Peyer's patch (tissue), 4 donors: ENCODE measurements at regions not wholly inside any gene's neighbourhood (a gene's known extent, or its start where the extent isn't known, plus 50 kb on each side); places are given as distances from the start of the nearest gene placed in this dataset.

Source experiments
- DNase-seq, 3 donors: peaks; one replicate each; pipeline ENCODE4 v3.0.0-alpha.2; 2017 to 2019
- H3K27ac ChIP-seq, 4 donors: fragments of 200-600 bp; sonication (generic); one replicate each; pipeline ENCODE4 v1.5.1; 2016 to 2019
- H3K27me3 ChIP-seq, 2 donors: fragments of 200-600 bp; sonication (generic); one replicate each; pipeline ENCODE4 v1.5.1; 2019
- H3K36me3 ChIP-seq, 3 donors: fragments of 200-600 bp; sonication (generic); one replicate each; pipeline ENCODE4 v1.5.1; 2016 to 2019
- H3K4me1 ChIP-seq, 4 donors: fragments of 200-600 bp; sonication (generic); one replicate each; pipeline ENCODE4 v1.5.1; 2016 to 2019
- H3K4me3 ChIP-seq, 4 donors: fragments of 200-600 bp; sonication (generic); 1 replicate in 3 of 4; 2 replicates in 1 of 4; pipeline ENCODE4 v1.5.1; 2016 to 2019; ENCODE audit warnings: mild to moderate bottlenecking in 1 of 4
- H3K9me3 ChIP-seq, 4 donors: fragments of 200-600 bp; sonication (generic); one replicate each; pipeline ENCODE4 v1.5.1; 2016 to 2019; ENCODE audit warnings: mild to moderate bottlenecking in 1 of 4
- CTCF ChIP-seq, 6 experiments: fragments of 450-650 bp in 4 of 6; fragments of 200-600 bp in 2 of 6; sonication (generic) in 1 of 6; IDR thresholded peaks; one replicate each; pipeline ENCODE4 v1.5.1; 2017 to 2019; ENCODE audit warnings: antibody characterized with exemption in 6 of 6, mild to moderate bottlenecking in 3 of 6, moderate library complexity in 1 of 6
- POLR2A ChIP-seq, 2 donors: fragments of 450-650 bp; IDR thresholded peaks; one replicate each; pipeline ENCODE4 v1.5.1; 2017; ENCODE audit warnings: antibody characterized with exemption in 2 of 2, mild to moderate bottlenecking in 2 of 2, moderate library complexity in 2 of 2

DNA sequence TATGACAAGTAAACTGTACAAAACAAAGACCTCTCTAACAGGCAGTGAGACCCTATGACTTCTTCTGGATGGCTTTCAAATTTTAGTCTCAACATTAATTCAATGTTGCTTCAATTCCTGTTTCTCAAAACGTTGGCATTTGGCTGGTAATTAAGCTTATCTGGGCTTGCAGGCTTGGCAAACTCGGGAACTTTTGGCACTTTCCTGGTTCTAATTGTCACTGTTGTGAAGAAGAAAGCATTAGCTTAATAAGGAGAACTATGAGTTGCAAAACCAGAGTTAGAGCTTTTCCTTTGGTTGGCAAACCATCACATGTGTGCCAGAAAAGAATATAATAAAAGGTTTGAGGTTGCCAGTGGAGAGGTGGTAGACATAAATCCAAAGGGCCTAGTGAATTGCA is 698.3 kb downstream of the LRRIQ3 start:
- Histone ChIP-seq H3K27me3 (no peaks in the 10 kb centered on the region), H3K9me3 (no peaks in the 10 kb centered on the region), H3K36me3 (no peaks in the 10 kb centered on the region), H3K4me3 (no peak overlapping the region), H3K27ac (no peak overlapping the region), H3K4me1 (no peaks in the 10 kb centered on the region)
- DNase-seq = no peak
- no peak for TF ChIP-seq POLR2A (IDR thresholded peaks at IDR 0.05)
- TF ChIP-seq CTCF (IDR thresholded peaks at IDR 0.05) = no peak

DNA sequence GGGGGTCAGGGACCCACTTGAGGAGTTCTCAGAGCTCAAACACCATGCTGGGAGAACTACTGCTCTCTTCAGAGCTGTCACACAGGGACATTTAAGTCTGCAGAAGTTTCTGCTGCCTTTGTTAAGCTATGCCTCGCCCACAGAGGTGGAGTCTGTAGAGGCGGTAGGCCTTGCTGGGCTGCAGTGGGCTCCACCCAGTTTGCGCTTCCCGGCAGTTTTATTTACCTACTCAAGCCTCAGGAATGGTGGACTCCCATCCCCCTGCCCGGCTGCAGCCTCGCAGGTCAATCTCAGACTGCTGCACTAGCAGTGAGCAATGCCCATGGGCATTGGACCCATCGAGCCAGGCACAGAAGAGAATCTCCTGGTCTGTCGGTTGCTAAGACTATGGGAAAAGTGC is 706.4 kb downstream of the LRRIQ3 start:
- H3K9me3 ChIP-seq = no peaks in the 10 kb centered on the region
- no peak overlapping the region for H3K4me3 ChIP-seq
- no peaks in the 10 kb centered on the region for H3K27me3 ChIP-seq
- no peak for TF ChIP-seq POLR2A (IDR thresholded peaks at IDR 0.05)
- TF ChIP-seq CTCF (IDR thresholded peaks at IDR 0.05) = no peak
- no peaks in the 10 kb centered on the region for H3K4me1 ChIP-seq
- H3K27ac ChIP-seq = no peak overlapping the region
- DNase-seq = no peak
- H3K36me3 ChIP-seq = no peaks in the 10 kb centered on the region

- TF ChIP-seq CTCF (IDR thresholded peaks at IDR 0.05) = no peak
- TF ChIP-seq POLR2A (IDR thresholded peaks at IDR 0.05) = no peak
- no peak for DNase-seq
- Histone ChIP-seq H3K4me3 (no peak overlapping the region), H3K27me3 (no peaks in the 10 kb centered on the region), H3K27ac (no peak overlapping the region), H3K36me3 (no peaks in the 10 kb centered on the region), H3K4me1 (no peaks in the 10 kb centered on the region), H3K9me3 (no peaks in the 10 kb centered on the region)
Measured at GRCh38 chr1:73475316-73475870, 722.6 kb downstream of the LRRIQ3 start.

DNA sequence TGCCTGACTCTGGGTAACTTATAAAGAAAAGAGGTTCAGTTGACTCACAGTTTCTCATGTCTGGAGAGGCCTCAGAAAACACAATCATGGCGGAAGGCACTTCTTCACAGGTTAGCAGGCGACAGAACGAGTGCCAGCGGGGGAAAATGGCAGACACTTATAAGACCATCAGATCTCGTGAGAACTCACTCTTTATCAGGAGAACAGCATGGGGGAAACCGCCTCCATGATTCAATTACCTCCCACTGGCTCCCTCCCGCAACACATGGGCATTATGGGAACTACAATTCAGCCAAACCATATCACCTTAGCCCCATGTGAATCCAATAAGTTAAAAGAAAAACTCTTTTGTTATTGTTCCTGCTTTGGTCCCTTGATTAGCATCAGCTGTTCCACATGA is 725.2 kb downstream of the LRRIQ3 start:
- H3K27me3 ChIP-seq = no peaks in the 10 kb centered on the region

DNA sequence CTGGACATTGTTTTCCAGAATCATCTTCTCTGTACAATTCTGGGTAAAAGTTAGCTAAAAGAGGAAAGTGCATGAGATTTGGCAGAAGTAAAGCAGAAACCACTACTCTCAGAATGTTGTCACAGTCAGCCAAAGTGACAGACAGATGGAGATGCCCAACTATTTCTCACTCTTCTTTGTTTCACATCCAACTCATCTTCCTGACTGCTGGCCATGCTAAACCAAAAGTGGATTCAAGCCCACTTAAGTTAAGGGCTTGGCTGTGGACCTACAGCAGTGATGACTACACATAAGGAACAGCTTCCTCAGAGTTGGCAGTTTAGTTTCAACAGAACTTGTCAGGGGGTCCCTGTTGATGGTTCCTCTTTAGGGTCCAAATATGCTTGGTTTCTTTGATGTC is 730.2 kb downstream of the LRRIQ3 start:
- H3K4me1 ChIP-seq = no peaks in the 10 kb centered on the region
- TF ChIP-seq CTCF (IDR thresholded peaks at IDR 0.05) (no peak), POLR2A (IDR thresholded peaks at IDR 0.05) (no peak)
- no peak overlapping the region for H3K4me3 ChIP-seq
- H3K9me3 ChIP-seq = no peaks in the 10 kb centered on the region
- H3K27me3 ChIP-seq = no peaks in the 10 kb centered on the region
- DNase-seq = no peak
- H3K27ac ChIP-seq = no peak overlapping the region
- H3K36me3 ChIP-seq = no peaks in the 10 kb centered on the region

More for the DNA sequence above, 725.2 kb downstream of the LRRIQ3 start:
- Histone ChIP-seq H3K9me3 (no peaks in the 10 kb centered on the region), H3K27ac (no peak overlapping the region), H3K36me3 (no peaks in the 10 kb centered on the region), H3K4me1 (no peaks in the 10 kb centered on the region), H3K4me3 (no peak overlapping the region)
- no peak for DNase-seq
- TF ChIP-seq POLR2A (IDR thresholded peaks at IDR 0.05) (no peak), CTCF (IDR thresholded peaks at IDR 0.05) (no peak)

DNA sequence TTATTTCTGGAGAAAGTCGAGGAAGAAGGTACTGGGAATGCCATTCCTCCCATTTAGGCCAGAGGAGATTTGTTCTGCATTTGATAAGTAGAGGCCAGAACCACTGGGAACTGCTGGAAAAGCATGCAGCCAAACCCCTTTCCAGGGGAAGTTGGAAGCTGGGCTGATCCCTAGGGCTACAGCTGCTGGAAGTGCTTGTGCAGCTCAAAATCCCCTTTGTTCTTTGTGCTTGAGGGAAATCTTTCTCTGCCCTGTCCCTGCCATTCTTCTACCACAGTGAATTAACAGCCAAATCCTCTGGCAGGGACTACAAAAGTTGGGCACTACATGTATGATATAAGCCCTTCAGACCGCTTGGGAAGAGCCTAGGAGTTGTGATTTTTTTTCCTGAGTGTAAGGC is 734.1 kb downstream of the LRRIQ3 start:
- Histone ChIP-seq H3K4me3 (no peak overlapping the region), H3K9me3 (no peaks in the 10 kb centered on the region), H3K27ac (no peak overlapping the region), H3K27me3 (no peaks in the 10 kb centered on the region), H3K4me1 (no peaks in the 10 kb centered on the region), H3K36me3 (no peaks in the 10 kb centered on the region)
- no peak for DNase-seq
- TF ChIP-seq POLR2A (IDR thresholded peaks at IDR 0.05) = no peak
- no peak for TF ChIP-seq CTCF (IDR thresholded peaks at IDR 0.05)
